Peyer's patch (tissue), 4 donors: ENCODE measurements at regions not wholly inside any gene's neighbourhood (a gene's known extent, or its start where the extent isn't known, plus 50 kb on each side); places are given as distances from the start of the nearest gene placed in this dataset.

Experiments
- DNase-seq, 3 donors: peaks; one replicate each; pipeline ENCODE4 v3.0.0-alpha.2; 2017 to 2019
- H3K27ac ChIP-seq, 4 donors: fragments of 200-600 bp; sonication (generic); one replicate each; pipeline ENCODE4 v1.5.1; 2016 to 2019
- H3K27me3 ChIP-seq, 2 donors: fragments of 200-600 bp; sonication (generic); one replicate each; pipeline ENCODE4 v1.5.1; 2019
- H3K36me3 ChIP-seq, 3 donors: fragments of 200-600 bp; sonication (generic); one replicate each; pipeline ENCODE4 v1.5.1; 2016 to 2019
- H3K4me1 ChIP-seq, 4 donors: fragments of 200-600 bp; sonication (generic); one replicate each; pipeline ENCODE4 v1.5.1; 2016 to 2019
- H3K4me3 ChIP-seq, 4 donors: fragments of 200-600 bp; sonication (generic); 1 replicate in 3 of 4; 2 replicates in 1 of 4; pipeline ENCODE4 v1.5.1; 2016 to 2019; ENCODE audit warnings: mild to moderate bottlenecking in 1 of 4
- H3K9me3 ChIP-seq, 4 donors: fragments of 200-600 bp; sonication (generic); one replicate each; pipeline ENCODE4 v1.5.1; 2016 to 2019; ENCODE audit warnings: mild to moderate bottlenecking in 1 of 4
- POLR2A ChIP-seq, 2 donors: fragments of 450-650 bp; IDR thresholded peaks; one replicate each; pipeline ENCODE4 v1.5.1; 2017; ENCODE audit warnings: antibody characterized with exemption in 2 of 2, mild to moderate bottlenecking in 2 of 2, moderate library complexity in 2 of 2
- TF ChIP-seq, protein P1 (sequence below), 6 experiments: fragments of 450-650 bp in 4 of 6; fragments of 200-600 bp in 2 of 6; sonication (generic) in 1 of 6; IDR thresholded peaks; one replicate each; pipeline ENCODE4 v1.5.1; 2017 to 2019; ENCODE audit warnings: antibody characterized with exemption in 6 of 6, mild to moderate bottlenecking in 3 of 6, moderate library complexity in 1 of 6

- no peaks in the 10 kb centered on the region for H3K4me1 ChIP-seq
- no peak for DNase-seq
- H3K4me3 ChIP-seq, result no peak overlapping the region
- H3K27ac ChIP-seq, result no peak overlapping the region
- TF ChIP-seq, protein P1, sequence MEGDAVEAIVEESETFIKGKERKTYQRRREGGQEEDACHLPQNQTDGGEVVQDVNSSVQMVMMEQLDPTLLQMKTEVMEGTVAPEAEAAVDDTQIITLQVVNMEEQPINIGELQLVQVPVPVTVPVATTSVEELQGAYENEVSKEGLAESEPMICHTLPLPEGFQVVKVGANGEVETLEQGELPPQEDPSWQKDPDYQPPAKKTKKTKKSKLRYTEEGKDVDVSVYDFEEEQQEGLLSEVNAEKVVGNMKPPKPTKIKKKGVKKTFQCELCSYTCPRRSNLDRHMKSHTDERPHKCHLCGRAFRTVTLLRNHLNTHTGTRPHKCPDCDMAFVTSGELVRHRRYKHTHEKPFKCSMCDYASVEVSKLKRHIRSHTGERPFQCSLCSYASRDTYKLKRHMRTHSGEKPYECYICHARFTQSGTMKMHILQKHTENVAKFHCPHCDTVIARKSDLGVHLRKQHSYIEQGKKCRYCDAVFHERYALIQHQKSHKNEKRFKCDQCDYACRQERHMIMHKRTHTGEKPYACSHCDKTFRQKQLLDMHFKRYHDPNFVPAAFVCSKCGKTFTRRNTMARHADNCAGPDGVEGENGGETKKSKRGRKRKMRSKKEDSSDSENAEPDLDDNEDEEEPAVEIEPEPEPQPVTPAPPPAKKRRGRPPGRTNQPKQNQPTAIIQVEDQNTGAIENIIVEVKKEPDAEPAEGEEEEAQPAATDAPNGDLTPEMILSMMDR (IDR thresholded peaks at IDR 0.05), result no peak
- no peak for TF ChIP-seq POLR2A (IDR thresholded peaks at IDR 0.05)
- no peaks in the 10 kb centered on the region for H3K27me3 ChIP-seq
- H3K36me3 ChIP-seq, result no peaks in the 10 kb centered on the region
- H3K9me3 ChIP-seq, result peaks cover 0 to 6% (median 0%) of the 10 kb centered on the region in 4 donors
Measured at GRCh38 chr4:183790661-183791060, 114.4 kb upstream of the STOX2 start.

GRCh38 chr4:183797011-183797444 lies 108.1 kb upstream of the STOX2 start:
- Histone ChIP-seq H3K4me3 (peak overlapping the region; percentile 31 to 67 (median 48)), H3K4me1 (peaks cover 0 to 20% (median 5%) of the 10 kb centered on the region in 4 donors), H3K9me3 (peaks cover 0 to 6% (median 0%) of the 10 kb centered on the region in 4 donors), H3K36me3 (no peaks in the 10 kb centered on the region), H3K27ac (peak overlapping the region; percentile 12 to 64 (median 42)), H3K27me3 (peaks cover 0 to 10% of the 10 kb centered on the region in 2 donors)
- DNase-seq, result no peak
- TF ChIP-seq, protein P1 (IDR thresholded peaks at IDR 0.05), result no peak
- no peak for TF ChIP-seq POLR2A (IDR thresholded peaks at IDR 0.05)

DNA sequence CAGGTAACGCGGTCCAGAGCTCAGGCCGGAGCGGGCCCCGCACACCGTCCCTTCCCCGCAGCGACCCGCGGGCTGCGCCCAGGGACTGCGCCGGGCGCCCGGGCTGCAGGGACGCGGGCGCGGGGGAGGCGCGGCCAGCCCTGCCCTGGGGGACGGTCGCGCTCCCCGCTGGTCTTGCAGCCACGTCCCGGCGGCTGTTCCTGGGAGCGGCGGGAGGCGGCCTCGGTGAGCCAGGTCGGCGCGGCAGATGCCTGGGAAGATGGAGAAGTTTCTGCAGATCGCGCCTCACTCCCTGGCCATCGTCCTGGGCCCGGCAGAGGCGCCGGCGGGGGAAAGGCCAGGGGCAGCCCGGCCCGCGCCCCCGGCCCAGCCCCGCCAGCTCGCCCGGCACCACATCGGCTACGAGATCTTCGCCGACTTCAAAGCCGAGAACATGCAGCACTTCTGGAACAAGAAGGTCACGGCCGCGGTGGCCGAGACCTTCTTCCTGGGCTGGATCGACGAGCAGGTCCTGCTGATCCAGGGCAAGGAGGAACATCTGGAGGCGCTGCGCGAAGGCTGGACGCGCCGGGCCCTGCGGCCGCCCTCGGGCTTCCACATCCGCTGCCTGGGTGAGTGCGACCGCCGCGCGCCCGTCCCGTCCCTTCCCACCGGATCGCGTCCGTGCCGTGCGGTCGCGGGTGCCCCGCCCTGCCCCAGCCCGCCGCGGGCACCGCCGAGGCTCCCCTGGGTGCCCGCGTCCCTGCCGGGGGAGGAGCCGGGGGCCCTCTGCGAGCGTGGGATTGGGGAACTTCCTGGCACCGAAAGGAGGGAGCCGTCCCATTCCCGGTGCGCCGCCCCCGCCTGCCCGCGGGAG lies 107.4 kb upstream of the STOX2 start:
- Histone ChIP-seq H3K27me3 (peaks cover 0 to 10% of the 10 kb centered on the region in 2 donors), H3K9me3 (peaks cover 0 to 6% (median 0%) of the 10 kb centered on the region in 4 donors), H3K4me3 (peak overlapping the region; percentile 31 to 67 (median 48)), H3K27ac (peak overlapping the region; percentile 12 to 64 (median 42)), H3K36me3 (no peaks in the 10 kb centered on the region), H3K4me1 (peaks cover 0 to 20% (median 5%) of the 10 kb centered on the region in 4 donors)
- DNase-seq, result no peak
- TF ChIP-seq, protein P1 (IDR thresholded peaks at IDR 0.05), result peak in 1 of 6 experiments; percentile 4
- TF ChIP-seq POLR2A (IDR thresholded peaks at IDR 0.05), result no peak

- H3K9me3 ChIP-seq, result peaks cover 0 to 2% (median 0%) of the 10 kb centered on the region in 4 donors
- H3K4me3 ChIP-seq, result peak overlapping the region; percentile 31 to 67 (median 48)
- peak overlapping the region in 2 of 4 donors; percentile 58 to 64 for H3K27ac ChIP-seq
- TF ChIP-seq POLR2A (IDR thresholded peaks at IDR 0.05), result no peak
- TF ChIP-seq, protein P1 (IDR thresholded peaks at IDR 0.05), result no peak
- no peak for DNase-seq
- peaks cover 0 to 10% of the 10 kb centered on the region in 2 donors for H3K27me3 ChIP-seq
- H3K36me3 ChIP-seq, result no peaks in the 10 kb centered on the region
- peaks cover 0 to 20% (median 5%) of the 10 kb centered on the region in 4 donors for H3K4me1 ChIP-seq
Measured at GRCh38 chr4:183798301-183799253, 106.5 kb upstream of the STOX2 start.

DNA sequence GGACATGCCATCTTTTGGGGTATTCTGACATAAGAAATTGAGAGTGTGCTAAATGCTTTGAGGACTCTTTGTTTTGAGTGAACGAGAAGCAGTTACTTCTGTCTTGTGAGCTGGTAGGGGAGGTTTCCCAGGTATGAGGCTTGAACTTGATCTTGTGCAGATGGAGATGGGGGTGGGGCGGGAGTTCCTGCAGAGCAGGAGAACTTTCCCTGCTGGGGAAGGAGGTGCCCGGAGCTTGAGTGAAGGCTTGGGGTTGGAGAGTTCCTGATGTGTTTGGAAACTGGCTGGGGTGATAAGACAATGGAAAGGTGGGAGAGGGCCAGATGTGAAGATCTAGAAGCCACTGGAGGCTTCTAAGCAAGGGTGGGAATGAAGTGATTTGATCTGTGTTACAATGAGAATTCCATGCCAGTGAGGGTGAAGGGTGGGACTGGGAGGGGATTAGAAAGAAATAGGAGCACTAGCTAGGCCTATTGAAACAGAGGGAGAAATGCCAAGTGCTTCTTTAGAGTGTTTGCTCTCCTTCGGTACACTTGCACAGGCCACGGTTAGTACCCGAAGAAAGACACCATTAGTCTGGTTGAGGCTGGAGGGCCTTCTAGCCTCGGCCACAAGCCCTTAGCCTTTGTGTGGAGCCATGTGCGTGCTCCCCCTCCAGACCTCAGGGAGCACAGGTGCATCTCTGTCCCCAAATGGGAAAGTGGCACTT lies 103.5 kb upstream of the STOX2 start:
- Histone ChIP-seq H3K36me3 (no peaks in the 10 kb centered on the region), H3K9me3 (no peaks in the 10 kb centered on the region), H3K4me3 (no peak overlapping the region), H3K27ac (no peak overlapping the region), H3K4me1 (peaks cover 0 to 20% (median 5%) of the 10 kb centered on the region in 4 donors), H3K27me3 (peaks cover 0 to 10% of the 10 kb centered on the region in 2 donors)
- TF ChIP-seq, protein P1 (IDR thresholded peaks at IDR 0.05), result no peak
- no peak for TF ChIP-seq POLR2A (IDR thresholded peaks at IDR 0.05)
- DNase-seq, result no peak
